ENCODE measurements at regions not wholly inside any gene's neighbourhood (a gene's known extent, or its start where the extent isn't known, plus 50 kb on each side); places are given as distances from the start of the nearest gene placed in this dataset.

- TF ChIP-seq CTCF (conservative IDR thresholded peaks at IDR 0.05 in 1 of 2, IDR thresholded peaks at IDR 0.05 in 1 of 2; ENCODE audit: extremely low read depth in 1 of 2, insufficient read depth in 1 of 2, low read depth in 1 of 2, low read length in 2 of 2) (no peak), EZH2 (IDR thresholded peaks at IDR 0.05; ENCODE audit: borderline replicate concordance, low read length) (no peak)
Measured at GRCh38 chr6:140079328-140079727, 704.9 kb upstream of the CITED2 start.

Measured in mammary epithelial cell (primary cell).